Heart right ventricle (tissue), 16 donors: ENCODE measurements at regions not wholly inside any gene's neighbourhood (a gene's known extent, or its start where the extent isn't known, plus 50 kb on each side); places are given as distances from the start of the nearest gene placed in this dataset.

Experiments used
- ATAC-seq, 8 donors: fragments of 200-7000 bp; cut with Tn5 transposase; one replicate each; pipeline ENCODE4 v1.9.1; 2020; ENCODE audit warnings: mild to moderate bottlenecking in 8 of 8, moderate library complexity in 8 of 8, moderate number of reproducible peaks in 1 of 8
- DNase-seq, 2 donors: peaks; one replicate each; pipeline ENCODE4 v3.0.0-alpha.2; 2020
- H3K27ac ChIP-seq, 10 donors: fragments of 200-600 bp; sonication (generic) in 2 of 10; one replicate each; pipeline versions ENCODE4 v1.5.0 to v1.8.0; 2020 to 2022; ENCODE audit warnings: mild to moderate bottlenecking in 3 of 10
- H3K27me3 ChIP-seq, 7 donors: fragments of 200-600 bp; one replicate each; pipeline ENCODE4 v1.8.0; 2021 to 2022; ENCODE audit warnings: mild to moderate bottlenecking in 2 of 7
- H3K36me3 ChIP-seq, 9 donors: fragments of 200-600 bp; sonication (generic) in 1 of 9; one replicate each; pipeline versions ENCODE4 v1.5.0 to v1.8.0; 2020 to 2022; ENCODE audit warnings: mild to moderate bottlenecking in 2 of 9
- H3K4me1 ChIP-seq, 9 donors: fragments of 200-600 bp; sonication (generic) in 1 of 9; one replicate each; pipeline versions ENCODE4 v1.5.0 to v1.8.0; 2020 to 2022; ENCODE audit warnings: mild to moderate bottlenecking in 4 of 9
- H3K4me3 ChIP-seq, 10 donors: fragments of 200-600 bp; sonication (generic) in 2 of 10; one replicate each; pipeline versions ENCODE4 v1.5.0 to v1.8.0; 2020 to 2022; ENCODE audit warnings: mild to moderate bottlenecking in 7 of 10, moderate library complexity in 2 of 10
- H3K9me3 ChIP-seq, 11 donors: fragments of 200-600 bp in 10 of 11; sonication (generic) in 2 of 11; one replicate each; pipeline versions ENCODE4 v1.5.0 to v1.8.0; 2013 to 2022; ENCODE audit warnings: mild to moderate bottlenecking in 2 of 11, control low read depth in 1 of 11, moderate library complexity in 1 of 11
- WGBS, 2 donors: extraction: QIAGEN DNeasy Blood & Tissue Kit; methylation state at CpG; one replicate each; pipeline ENCODE4 v1.1.7; 2013; ENCODE audit warnings: inconsistent platforms in 1 of 2; 5-methylcytosine and 5-hydroxymethylcytosine counted together
- intact Hi-C, 10 donors: fragments of 100-400 bp; cut with DNase I; formaldehyde crosslinking; loops; one replicate each; pipeline versions ENCODE4 v1.11.1 to v1.14.2; 2022
- TF ChIP-seq, protein P1 (sequence below), 9 donors: fragments of 200-600 bp; sonication (generic) in 2 of 9; IDR thresholded peaks; one replicate each; pipeline versions ENCODE4 v1.5.0 to v1.8.0; 2021 to 2022; ENCODE audit warnings: antibody characterized with exemption in 9 of 9, mild to moderate bottlenecking in 5 of 9, moderate library complexity in 1 of 9
- donor health status: Arrhythmogenic right ventricular cardiomyopathy.
- donor health status: ischemic (EF 13 %, LVEDD 7.1; RV severe dilation, severe dysfunction).
- donor health status: healthy with polysubstance abuse.
- donor health status: DM: no; HTN: yes; CAD: no.
- donor health status: DM: no; HTN: no; CAD: no.
- donor health status: ischemic (EF 25% LVEDD 6.9; RV normal size, moderate dysfunction).
- donor health status: ischemic (EF 25% LVEDD 5.7; RV mildly dilated, moderate dysfunction).
- donor health status: healthy.
- donor health status: DM: yes; HTN: yes; CAD: no.
- donor health status: Ischemic cardiomyopathy.
- donor health status: ischemic (EF 35%, LVEDD 5.7; RV mildly dilated, moderate dysfunction).
- donor health status: nonischemic (EF 11% LVEDD 7.7; RV severe dilation, severe dysfunction).
- donor health status: DM: yes; HTN: yes; CAD: no.
- donor health status: PGD.
- donor health status: ischemic (EF 29% LVEDD 5.4; RV normal size, mild dysfunction).
- donor health status: nonischemic (EF 23%, LVEDD 6.1; RV moderate dilation, normal function).

DNA sequence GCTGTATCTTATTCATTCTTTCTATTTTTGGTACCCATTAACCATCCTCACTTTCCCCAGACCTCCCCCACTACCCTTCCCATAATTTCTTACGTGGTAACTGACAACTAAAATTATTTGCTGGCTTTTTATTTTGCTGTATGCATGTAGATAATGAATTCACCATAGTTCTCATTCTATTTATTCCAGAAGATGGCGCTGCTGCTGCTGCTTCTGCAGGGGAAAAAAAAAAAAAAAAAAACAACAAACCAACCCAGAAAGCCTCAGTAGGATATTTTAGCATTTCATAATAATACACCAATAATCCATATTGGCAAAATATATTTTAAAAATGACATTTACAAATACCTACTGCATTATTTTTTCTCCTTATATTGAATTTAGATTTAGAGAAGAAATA lies 416.6 kb upstream of the MAGEB18 start:
- TF ChIP-seq, protein P1, sequence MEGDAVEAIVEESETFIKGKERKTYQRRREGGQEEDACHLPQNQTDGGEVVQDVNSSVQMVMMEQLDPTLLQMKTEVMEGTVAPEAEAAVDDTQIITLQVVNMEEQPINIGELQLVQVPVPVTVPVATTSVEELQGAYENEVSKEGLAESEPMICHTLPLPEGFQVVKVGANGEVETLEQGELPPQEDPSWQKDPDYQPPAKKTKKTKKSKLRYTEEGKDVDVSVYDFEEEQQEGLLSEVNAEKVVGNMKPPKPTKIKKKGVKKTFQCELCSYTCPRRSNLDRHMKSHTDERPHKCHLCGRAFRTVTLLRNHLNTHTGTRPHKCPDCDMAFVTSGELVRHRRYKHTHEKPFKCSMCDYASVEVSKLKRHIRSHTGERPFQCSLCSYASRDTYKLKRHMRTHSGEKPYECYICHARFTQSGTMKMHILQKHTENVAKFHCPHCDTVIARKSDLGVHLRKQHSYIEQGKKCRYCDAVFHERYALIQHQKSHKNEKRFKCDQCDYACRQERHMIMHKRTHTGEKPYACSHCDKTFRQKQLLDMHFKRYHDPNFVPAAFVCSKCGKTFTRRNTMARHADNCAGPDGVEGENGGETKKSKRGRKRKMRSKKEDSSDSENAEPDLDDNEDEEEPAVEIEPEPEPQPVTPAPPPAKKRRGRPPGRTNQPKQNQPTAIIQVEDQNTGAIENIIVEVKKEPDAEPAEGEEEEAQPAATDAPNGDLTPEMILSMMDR (IDR thresholded peaks at IDR 0.05): peak in 7 of 9 donors; percentile 28 to 58 (median 42)
- Histone ChIP-seq H3K36me3 (no peaks in the 10 kb centered on the region), H3K4me3 (no peak overlapping the region), H3K27ac (no peak overlapping the region), H3K27me3 (no peaks in the 10 kb centered on the region), H3K4me1 (no peaks in the 10 kb centered on the region), H3K9me3 (no peaks in the 10 kb centered on the region)
- WGBS, 2 donors: 2 to 3% methylated on average over 2 of the region's 2 CpGs
- intact Hi-C loops: loop anchor here in 4 of 10 donors (5.0 to 10.0 kb wide), 3 partner anchors 243 to 1463 kb away; no protein-coding TSS in a partner anchor
- ATAC-seq (no peak), DNase-seq (no peak)

DNA sequence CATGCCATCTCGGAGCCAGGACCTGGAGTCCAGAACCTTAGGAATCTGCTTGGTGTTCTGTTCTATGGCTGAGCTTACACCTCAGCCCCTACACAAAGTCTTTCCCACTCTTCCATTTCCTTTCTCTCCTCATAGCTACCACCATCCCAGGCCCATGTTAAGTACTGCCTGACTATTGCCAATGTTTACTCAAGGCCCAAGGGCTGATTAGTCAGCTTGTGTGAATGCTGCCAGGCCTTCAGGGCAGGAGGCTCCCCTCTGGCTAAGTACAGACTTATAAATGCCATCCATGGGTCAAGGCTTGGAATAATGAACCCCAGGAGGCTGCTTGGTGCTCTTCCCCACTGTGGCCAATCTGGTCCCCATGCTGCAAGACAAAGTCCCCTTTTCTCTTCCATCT lies 411.6 kb upstream of the MAGEB18 start:
- DNase-seq (no peak), ATAC-seq (no peak)
- H3K27me3 ChIP-seq: no peaks in the 10 kb centered on the region
- H3K4me1 ChIP-seq: no peaks in the 10 kb centered on the region
- H3K4me3 ChIP-seq: no peak overlapping the region
- intact Hi-C loops: loop anchor here in 2 of 10 donors (10.0 kb wide), 2 partner anchors 238 to 1458 kb away; no protein-coding TSS in a partner anchor
- 90 to 100% methylated on average over 1 of the region's 1 CpG for WGBS, 2 donors
- TF ChIP-seq, protein P1 (IDR thresholded peaks at IDR 0.05): no peak
- no peaks in the 10 kb centered on the region for H3K9me3 ChIP-seq
- no peak overlapping the region for H3K27ac ChIP-seq
- no peaks in the 10 kb centered on the region for H3K36me3 ChIP-seq

DNA sequence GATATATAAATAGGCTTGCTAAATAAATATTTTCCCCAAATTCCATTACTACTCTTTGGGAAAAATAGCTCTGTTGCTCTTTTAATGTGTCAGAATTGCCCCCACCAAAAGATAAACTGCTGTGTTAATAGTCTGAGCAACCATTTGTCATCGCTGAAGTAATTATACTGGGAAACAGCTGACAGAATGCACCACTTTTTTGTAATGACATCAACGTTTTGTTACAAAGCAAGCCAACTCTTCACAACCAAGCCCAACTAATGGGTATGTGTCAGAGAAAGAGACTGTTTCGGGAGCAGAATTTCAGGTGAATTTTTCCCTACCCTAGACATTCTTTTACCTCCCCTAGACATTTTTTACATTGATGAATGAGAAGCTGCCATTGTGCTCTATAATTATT lies 405.0 kb upstream of the MAGEB18 start:
- WGBS, 2 donors: 66 to 73% methylated on average over 3 of the region's 3 CpGs
- DNase-seq (no peak), ATAC-seq (no peak)
- no peak overlapping the region for H3K27ac ChIP-seq
- H3K36me3 ChIP-seq: no peaks in the 10 kb centered on the region
- no peaks in the 10 kb centered on the region for H3K9me3 ChIP-seq
- TF ChIP-seq, protein P1 (IDR thresholded peaks at IDR 0.05): no peak
- H3K4me1 ChIP-seq: no peaks in the 10 kb centered on the region
- intact Hi-C loops: no loop called here
- H3K27me3 ChIP-seq: no peaks in the 10 kb centered on the region
- H3K4me3 ChIP-seq: no peak overlapping the region

DNA sequence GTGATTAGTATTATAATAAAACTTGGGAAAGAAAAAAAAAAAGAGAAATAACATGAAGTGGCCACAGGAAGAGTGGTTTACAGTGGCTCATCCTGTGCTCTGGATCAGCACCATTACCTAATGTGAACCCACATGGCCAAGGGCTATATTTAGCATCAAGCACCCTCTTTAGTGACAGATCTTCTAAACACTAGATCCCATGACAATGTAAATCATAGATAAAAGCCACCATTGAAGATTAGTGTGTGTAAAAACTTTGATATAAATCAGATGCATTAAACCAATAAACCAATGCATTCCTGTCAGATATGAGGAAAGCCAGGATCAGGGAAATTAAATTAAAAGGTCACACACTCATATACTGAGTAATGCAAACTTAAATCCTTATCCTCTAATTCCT lies 400.6 kb upstream of the MAGEB18 start:
- TF ChIP-seq, protein P1 (IDR thresholded peaks at IDR 0.05): no peak
- Histone ChIP-seq H3K27ac (peak overlapping the region in 3 of 10 donors; percentile 2 to 53 (median 41)), H3K4me1 (no peaks in the 10 kb centered on the region), H3K4me3 (no peak overlapping the region), H3K9me3 (no peaks in the 10 kb centered on the region), H3K36me3 (no peaks in the 10 kb centered on the region), H3K27me3 (no peaks in the 10 kb centered on the region)
- intact Hi-C loops: no loop called here
- peak in 3 of 8 donors; percentile 61 to 85 (median 68) for ATAC-seq
- DNase-seq: no peak
